Right lobe of liver (tissue), 4 donors: ENCODE measurements at regions not wholly inside any gene's neighbourhood (a gene's known extent, or its start where the extent isn't known, plus 50 kb on each side); places are given as distances from the start of the nearest gene placed in this dataset.

Source experiments
- POLR2A ChIP-seq: fragments of 450-650 bp; IDR thresholded peaks from one replicate; pipeline ENCODE4 v1.6.1; 2017; ENCODE audit warnings: antibody characterized with exemption, mild to moderate bottlenecking
- TF ChIP-seq, protein P1 (sequence below), 4 donors: fragments of 200-600 bp in 3 of 4; fragments of 450-650 bp in 1 of 4; IDR thresholded peaks; one replicate each; pipeline versions ENCODE4 v1.5.1 to v1.8.0; 2016 to 2022; ENCODE audit warnings: antibody characterized with exemption in 4 of 4, mild to moderate bottlenecking in 2 of 4
- donor health status: DM: no; HTN: no; CAD: no.
- donor health status: DM: no; HTN: no; CAD: no.
- donor health status: DM: no; HTN: yes; CAD: no.

DNA sequence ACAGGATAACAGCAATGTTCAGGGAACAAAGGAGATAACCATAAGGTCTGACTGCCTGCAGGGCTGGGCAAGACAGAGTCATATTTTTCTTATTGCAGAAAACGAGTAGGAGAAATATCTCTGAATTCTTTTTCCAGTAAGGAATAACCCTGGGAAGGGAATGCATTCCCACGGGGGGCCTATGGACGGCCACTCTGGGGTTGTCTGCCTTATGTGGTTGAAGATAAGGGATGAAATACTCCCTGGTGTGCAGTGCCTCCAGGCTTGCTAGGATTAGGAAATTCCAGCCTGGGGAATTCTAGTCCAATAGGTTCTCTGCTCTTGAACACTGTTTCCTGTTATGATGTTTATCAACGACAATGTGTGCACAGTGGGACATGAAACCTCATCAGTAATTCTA is 185.3 kb upstream of the HSFY2 start:
- TF ChIP-seq, protein P1, sequence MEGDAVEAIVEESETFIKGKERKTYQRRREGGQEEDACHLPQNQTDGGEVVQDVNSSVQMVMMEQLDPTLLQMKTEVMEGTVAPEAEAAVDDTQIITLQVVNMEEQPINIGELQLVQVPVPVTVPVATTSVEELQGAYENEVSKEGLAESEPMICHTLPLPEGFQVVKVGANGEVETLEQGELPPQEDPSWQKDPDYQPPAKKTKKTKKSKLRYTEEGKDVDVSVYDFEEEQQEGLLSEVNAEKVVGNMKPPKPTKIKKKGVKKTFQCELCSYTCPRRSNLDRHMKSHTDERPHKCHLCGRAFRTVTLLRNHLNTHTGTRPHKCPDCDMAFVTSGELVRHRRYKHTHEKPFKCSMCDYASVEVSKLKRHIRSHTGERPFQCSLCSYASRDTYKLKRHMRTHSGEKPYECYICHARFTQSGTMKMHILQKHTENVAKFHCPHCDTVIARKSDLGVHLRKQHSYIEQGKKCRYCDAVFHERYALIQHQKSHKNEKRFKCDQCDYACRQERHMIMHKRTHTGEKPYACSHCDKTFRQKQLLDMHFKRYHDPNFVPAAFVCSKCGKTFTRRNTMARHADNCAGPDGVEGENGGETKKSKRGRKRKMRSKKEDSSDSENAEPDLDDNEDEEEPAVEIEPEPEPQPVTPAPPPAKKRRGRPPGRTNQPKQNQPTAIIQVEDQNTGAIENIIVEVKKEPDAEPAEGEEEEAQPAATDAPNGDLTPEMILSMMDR (IDR thresholded peaks at IDR 0.05): no peak
- TF ChIP-seq POLR2A: no peak
